ENCODE measurements at regions not wholly inside any gene's neighbourhood (a gene's known extent, or its start where the extent isn't known, plus 50 kb on each side); places are given as distances from the start of the nearest gene placed in this dataset.

DNA sequence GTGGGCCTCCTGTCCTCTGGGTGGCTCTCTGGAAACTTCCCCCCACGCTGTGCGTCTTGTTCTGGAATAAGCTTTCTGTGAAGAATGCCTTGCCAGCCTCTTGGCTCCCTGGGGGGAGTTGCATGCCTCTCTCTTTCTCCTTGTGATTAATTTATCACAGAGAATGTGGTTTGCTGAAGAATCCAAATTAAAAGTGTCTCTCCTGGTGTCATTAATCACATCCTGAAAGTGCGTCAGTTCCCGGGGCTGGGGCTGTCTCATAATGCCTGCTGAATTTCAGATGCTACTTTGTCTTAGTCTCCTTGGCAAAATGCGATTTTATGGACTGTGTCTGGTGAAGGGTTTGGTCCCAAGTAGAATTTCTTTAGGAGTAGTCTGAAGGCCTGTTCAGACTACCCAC, 787.7 kb upstream of the TMEM132C start:
- intact Hi-C loops (cut with DNase I), result no loop called here
- DNase-seq (no peak), ATAC-seq (no peak)
- no peaks in the 10 kb centered on the region for H3K9me3 ChIP-seq
- H3K27ac ChIP-seq, result no peak overlapping the region
- TF ChIP-seq, protein P1, sequence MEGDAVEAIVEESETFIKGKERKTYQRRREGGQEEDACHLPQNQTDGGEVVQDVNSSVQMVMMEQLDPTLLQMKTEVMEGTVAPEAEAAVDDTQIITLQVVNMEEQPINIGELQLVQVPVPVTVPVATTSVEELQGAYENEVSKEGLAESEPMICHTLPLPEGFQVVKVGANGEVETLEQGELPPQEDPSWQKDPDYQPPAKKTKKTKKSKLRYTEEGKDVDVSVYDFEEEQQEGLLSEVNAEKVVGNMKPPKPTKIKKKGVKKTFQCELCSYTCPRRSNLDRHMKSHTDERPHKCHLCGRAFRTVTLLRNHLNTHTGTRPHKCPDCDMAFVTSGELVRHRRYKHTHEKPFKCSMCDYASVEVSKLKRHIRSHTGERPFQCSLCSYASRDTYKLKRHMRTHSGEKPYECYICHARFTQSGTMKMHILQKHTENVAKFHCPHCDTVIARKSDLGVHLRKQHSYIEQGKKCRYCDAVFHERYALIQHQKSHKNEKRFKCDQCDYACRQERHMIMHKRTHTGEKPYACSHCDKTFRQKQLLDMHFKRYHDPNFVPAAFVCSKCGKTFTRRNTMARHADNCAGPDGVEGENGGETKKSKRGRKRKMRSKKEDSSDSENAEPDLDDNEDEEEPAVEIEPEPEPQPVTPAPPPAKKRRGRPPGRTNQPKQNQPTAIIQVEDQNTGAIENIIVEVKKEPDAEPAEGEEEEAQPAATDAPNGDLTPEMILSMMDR (IDR thresholded peaks at IDR 0.05), result no peak
- no peak for TF ChIP-seq POLR2A (IDR thresholded peaks at IDR 0.05)
- H3K27me3 ChIP-seq, result no peaks in the 10 kb centered on the region
- H3K36me3 ChIP-seq, result no peaks in the 10 kb centered on the region
- no peak overlapping the region for H3K4me3 ChIP-seq
- 67 to 89% (median 76%) methylated on average over 5 of the region's 5 CpGs for WGBS, 4 donors
- H3K4me1 ChIP-seq, result no peaks in the 10 kb centered on the region

DNA sequence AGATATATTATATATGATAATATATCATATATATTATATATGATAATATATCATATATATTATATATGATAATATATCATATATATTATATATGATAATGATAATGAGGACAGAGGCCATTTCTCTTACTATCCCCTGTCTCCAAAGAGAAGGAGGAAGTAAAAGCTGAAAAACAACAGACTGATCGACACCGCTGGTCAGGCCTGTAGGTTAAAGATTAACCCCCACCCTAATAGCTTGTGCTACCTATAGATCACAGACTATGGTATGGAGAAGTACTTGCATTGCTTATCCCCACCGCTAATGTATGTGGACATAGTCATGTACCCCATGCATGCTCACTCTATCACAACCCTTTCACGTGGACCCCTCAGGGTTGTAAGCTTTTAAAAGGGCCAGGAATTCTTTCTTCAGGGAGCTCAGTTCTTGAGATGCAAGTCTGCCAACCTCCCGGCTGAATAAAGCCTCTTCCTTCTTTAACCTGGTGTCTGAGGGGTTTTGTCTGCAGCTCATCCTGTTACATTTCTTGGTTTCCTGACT, 786.1 kb upstream of the TMEM132C start:
- no peaks in the 10 kb centered on the region for H3K9me3 ChIP-seq
- intact Hi-C loops (cut with DNase I), result no loop called here
- 73 to 90% (median 83%) methylated on average over 5 of the region's 5 CpGs for WGBS, 4 donors
- ATAC-seq (no peak), DNase-seq (no peak)
- no peaks in the 10 kb centered on the region for H3K27me3 ChIP-seq
- no peak overlapping the region for H3K27ac ChIP-seq
- no peaks in the 10 kb centered on the region for H3K36me3 ChIP-seq
- no peak overlapping the region for H3K4me3 ChIP-seq
- no peaks in the 10 kb centered on the region for H3K4me1 ChIP-seq
- no peak for TF ChIP-seq POLR2A (IDR thresholded peaks at IDR 0.05)
- TF ChIP-seq, protein P1 (IDR thresholded peaks at IDR 0.05), result no peak

DNA sequence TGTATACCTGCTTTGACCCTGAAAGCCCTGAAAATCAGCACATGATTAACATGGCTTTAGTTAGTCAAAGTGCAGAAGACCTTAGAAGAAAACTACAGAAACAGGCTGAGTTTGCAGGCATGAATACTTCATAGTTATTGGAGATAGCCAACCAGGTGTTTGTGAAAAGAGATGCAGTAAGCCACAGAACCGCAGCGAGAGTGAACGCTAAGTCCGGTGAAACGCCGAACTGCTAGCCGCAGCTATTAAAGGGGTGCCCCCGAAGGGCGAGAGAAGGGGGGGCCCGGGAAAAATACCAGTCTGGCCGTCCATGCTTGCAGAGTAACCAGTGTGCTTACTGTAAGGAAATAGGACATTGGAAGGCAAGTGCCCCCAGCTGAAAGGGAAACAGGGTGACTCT, 784.0 kb upstream of the TMEM132C start:
- DNase-seq (no peak), ATAC-seq (no peak)
- intact Hi-C loops (cut with DNase I), result no loop called here
- H3K27me3 ChIP-seq, result no peaks in the 10 kb centered on the region
- no peaks in the 10 kb centered on the region for H3K9me3 ChIP-seq
- no peaks in the 10 kb centered on the region for H3K4me1 ChIP-seq
- no peak overlapping the region for H3K4me3 ChIP-seq
- TF ChIP-seq, protein P1 (IDR thresholded peaks at IDR 0.05), result no peak
- no peak for TF ChIP-seq POLR2A (IDR thresholded peaks at IDR 0.05)
- 88 to 93% (median 91%) methylated on average over 11 of the region's 11 CpGs for WGBS, 4 donors
- H3K36me3 ChIP-seq, result no peaks in the 10 kb centered on the region
- no peak overlapping the region for H3K27ac ChIP-seq

DNA sequence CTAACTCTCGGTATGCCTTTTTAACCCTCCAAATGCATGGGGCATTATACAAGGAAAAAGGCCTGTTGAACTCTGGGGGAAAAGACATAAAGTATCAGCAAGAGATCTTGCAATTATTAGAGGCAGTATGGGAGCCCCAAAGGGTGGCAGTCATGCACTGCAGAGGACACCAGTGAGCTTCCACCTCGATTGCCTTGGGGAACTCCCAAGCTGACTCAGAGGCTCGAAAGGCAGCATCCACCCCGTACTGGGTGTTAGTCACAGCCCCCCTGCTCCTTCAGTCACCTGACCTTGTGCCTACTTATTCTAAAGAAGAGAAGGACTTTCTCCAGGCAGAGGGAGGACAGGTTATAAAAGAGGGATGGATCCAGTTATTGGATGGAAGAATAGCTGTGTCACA, 781.4 kb upstream of the TMEM132C start:
- TF ChIP-seq POLR2A (IDR thresholded peaks at IDR 0.05), result no peak
- TF ChIP-seq, protein P1 (IDR thresholded peaks at IDR 0.05), result no peak
- Histone ChIP-seq H3K4me3 (no peak overlapping the region), H3K27ac (no peak overlapping the region), H3K36me3 (no peaks in the 10 kb centered on the region), H3K9me3 (no peaks in the 10 kb centered on the region), H3K4me1 (no peaks in the 10 kb centered on the region), H3K27me3 (no peaks in the 10 kb centered on the region)
- 55 to 68% (median 61%) methylated on average over 4 of the region's 4 CpGs for WGBS, 4 donors
- no peak for DNase-seq
- intact Hi-C loops (cut with DNase I), result no loop called here
- no peak for ATAC-seq

All from heart left ventricle (tissue), 16 donors.